Tibial nerve (tissue), 4 donors: ENCODE measurements at regions not wholly inside any gene's neighbourhood (a gene's known extent, or its start where the extent isn't known, plus 50 kb on each side); places are given as distances from the start of the nearest gene placed in this dataset.
A peak's percentile ranks its signal among the peaks of the same experiment; 100 is the strongest.

Experiments
- DNase-seq, 2 donors: peaks; one replicate each; pipeline ENCODE4 v3.0.0-alpha.2; 2019; ENCODE audit warnings: low spot score in 2 of 2
- H3K27ac ChIP-seq, 4 donors: fragments of 200-600 bp; sonication (generic) in 3 of 4; one replicate each; pipeline ENCODE4 v1.5.1; 2017 to 2019; ENCODE audit warnings: mild to moderate bottlenecking in 1 of 4
- H3K27me3 ChIP-seq, 2 donors: fragments of 200-600 bp; sonication (generic) in 1 of 2; one replicate each; pipeline versions ENCODE4 v1.5.1 to v1.6.0; 2017 to 2019
- H3K36me3 ChIP-seq, 3 donors: fragments of 200-600 bp; sonication (generic); one replicate each; pipeline ENCODE4 v1.5.1; 2018 to 2019
- H3K4me1 ChIP-seq, 4 donors: fragments of 200-600 bp; sonication (generic) in 3 of 4; one replicate each; pipeline ENCODE4 v1.5.1; 2017 to 2019
- H3K4me3 ChIP-seq, 4 donors: fragments of 200-600 bp; sonication (generic) in 3 of 4; one replicate each; pipeline ENCODE4 v1.5.1; 2017 to 2019; ENCODE audit warnings: mild to moderate bottlenecking in 1 of 4, moderate library complexity in 1 of 4
- H3K9me3 ChIP-seq, 4 donors: fragments of 200-600 bp; sonication (generic) in 3 of 4; one replicate each; pipeline ENCODE4 v1.5.1; 2017 to 2019
- CTCF ChIP-seq, 5 experiments: fragments of 200-600 bp in 3 of 5; fragments of 450-650 bp in 2 of 5; sonication (generic) in 3 of 5; IDR thresholded peaks; one replicate each; pipeline ENCODE4 v1.5.1; 2016 to 2019; ENCODE audit warnings: antibody characterized with exemption in 5 of 5, mild to moderate bottlenecking in 3 of 5, moderate library complexity in 2 of 5
- EP300 ChIP-seq, 2 donors: sonication (generic); formaldehyde crosslinking; IDR thresholded peaks; one replicate each; pipeline ENCODE4 v1.6.1; 2017; ENCODE audit warnings: antibody characterized with exemption in 2 of 2, mild to moderate bottlenecking in 1 of 2
- POLR2A ChIP-seq, 2 donors: fragments of 450-650 bp; IDR thresholded peaks; one replicate each; pipeline ENCODE4 v1.6.1; 2017; ENCODE audit warnings: antibody characterized with exemption in 2 of 2, mild to moderate bottlenecking in 2 of 2, moderate library complexity in 2 of 2
- WGBS, 2 donors: methylation state at CpG; one replicate each; pipeline ENCODE4 v1.1.5; 2018; 5-methylcytosine and 5-hydroxymethylcytosine counted together

- Histone ChIP-seq H3K4me1 (no peaks in the 10 kb centered on the region), H3K36me3 (no peaks in the 10 kb centered on the region), H3K4me3 (no peak overlapping the region), H3K9me3 (peaks cover 0 to 15% (median 3%) of the 10 kb centered on the region in 4 donors), H3K27me3 (no peaks in the 10 kb centered on the region), H3K27ac (no peak overlapping the region)
- no peak for DNase-seq
- TF ChIP-seq EP300 (IDR thresholded peaks at IDR 0.05) = no peak
- TF ChIP-seq CTCF (IDR thresholded peaks at IDR 0.05) = peak in 1 of 5 experiments; percentile 45
- no peak for TF ChIP-seq POLR2A (IDR thresholded peaks at IDR 0.05)
- WGBS, 2 donors = 62 to 67% methylated on average over 2 of the region's 2 CpGs
Measured at GRCh38 chr13:29713839-29714238, 118.4 kb upstream of the SLC7A1 start.

- Histone ChIP-seq H3K36me3 (no peaks in the 10 kb centered on the region), H3K27me3 (no peaks in the 10 kb centered on the region), H3K27ac (no peak overlapping the region), H3K9me3 (peaks cover 0 to 15% (median 3%) of the 10 kb centered on the region in 4 donors), H3K4me3 (no peak overlapping the region), H3K4me1 (no peaks in the 10 kb centered on the region)
- 75 to 77% methylated on average over 4 of the region's 4 CpGs for WGBS, 2 donors
- no peak for DNase-seq
- TF ChIP-seq CTCF (IDR thresholded peaks at IDR 0.05) (no peak), EP300 (IDR thresholded peaks at IDR 0.05) (no peak), POLR2A (IDR thresholded peaks at IDR 0.05) (no peak)
Measured at GRCh38 chr13:29711776-29712175, 116.3 kb upstream of the SLC7A1 start.

- TF ChIP-seq POLR2A (IDR thresholded peaks at IDR 0.05) (no peak), EP300 (IDR thresholded peaks at IDR 0.05) (no peak), CTCF (IDR thresholded peaks at IDR 0.05) (no peak)
- Histone ChIP-seq H3K27ac (no peak overlapping the region), H3K27me3 (no peaks in the 10 kb centered on the region), H3K4me3 (no peak overlapping the region), H3K36me3 (no peaks in the 10 kb centered on the region), H3K9me3 (peaks cover 0 to 15% (median 3%) of the 10 kb centered on the region in 4 donors), H3K4me1 (no peaks in the 10 kb centered on the region)
- WGBS, 2 donors = 92 to 94% methylated on average over 1 of the region's 1 CpG
- no peak for DNase-seq
Measured at GRCh38 chr13:29710511-29710910, 115.0 kb upstream of the SLC7A1 start.

GRCh38 chr13:29709407-29710069, 114.0 kb upstream of the SLC7A1 start:
- Histone ChIP-seq H3K4me1 (peaks cover 0 to 7% (median 0%) of the 10 kb centered on the region in 4 donors), H3K4me3 (no peak overlapping the region), H3K27me3 (no peaks in the 10 kb centered on the region), H3K27ac (no peak overlapping the region), H3K36me3 (no peaks in the 10 kb centered on the region), H3K9me3 (peaks cover 0 to 13% (median 3%) of the 10 kb centered on the region in 4 donors)
- TF ChIP-seq POLR2A (IDR thresholded peaks at IDR 0.05) (no peak), EP300 (IDR thresholded peaks at IDR 0.05) (no peak), CTCF (IDR thresholded peaks at IDR 0.05) (no peak)
- DNase-seq = no peak
- WGBS, 2 donors = 63 to 72% methylated on average over 14 of the region's 14 CpGs

- DNase-seq = no peak
- WGBS, 2 donors = 78 to 85% methylated on average over 7 of the region's 7 CpGs
- no peaks in the 10 kb centered on the region for H3K9me3 ChIP-seq
- no peaks in the 10 kb centered on the region for H3K27me3 ChIP-seq
- no peak for TF ChIP-seq POLR2A (IDR thresholded peaks at IDR 0.05)
- TF ChIP-seq CTCF (IDR thresholded peaks at IDR 0.05) = peak in 2 of 5 experiments; percentile 16 to 17
- H3K4me3 ChIP-seq = no peak overlapping the region
- no peaks in the 10 kb centered on the region for H3K36me3 ChIP-seq
- H3K4me1 ChIP-seq = peaks cover 0 to 13% (median 0%) of the 10 kb centered on the region in 4 donors
- H3K27ac ChIP-seq = no peak overlapping the region
Measured at GRCh38 chr13:29707876-29708543, 112.5 kb upstream of the SLC7A1 start.
